PC-3 (cell line): ENCODE measurements at regions not wholly inside any gene's neighbourhood (a gene's known extent, or its start where the extent isn't known, plus 50 kb on each side); places are given as distances from the start of the nearest gene placed in this dataset.

Experiments
- EZH2 ChIP-seq: fragments of 300-600 bp; sonication (generic); IDR thresholded peaks from one replicate; pipeline ENCODE4 v1.6.1; 2017; ENCODE audit warnings: antibody characterized with exemption, mild to moderate bottlenecking, low read length; ENCODE audit not compliant: unreplicated experiment
- TF ChIP-seq, protein P1 (sequence below): fragments of 300-600 bp; sonication (generic); conservative IDR thresholded peaks from 2 replicates; pipeline ENCODE4 v1.5.1; 2017; ENCODE audit warnings: antibody characterized with exemption, low read depth, mild to moderate bottlenecking, low read length

- TF ChIP-seq, protein P1, sequence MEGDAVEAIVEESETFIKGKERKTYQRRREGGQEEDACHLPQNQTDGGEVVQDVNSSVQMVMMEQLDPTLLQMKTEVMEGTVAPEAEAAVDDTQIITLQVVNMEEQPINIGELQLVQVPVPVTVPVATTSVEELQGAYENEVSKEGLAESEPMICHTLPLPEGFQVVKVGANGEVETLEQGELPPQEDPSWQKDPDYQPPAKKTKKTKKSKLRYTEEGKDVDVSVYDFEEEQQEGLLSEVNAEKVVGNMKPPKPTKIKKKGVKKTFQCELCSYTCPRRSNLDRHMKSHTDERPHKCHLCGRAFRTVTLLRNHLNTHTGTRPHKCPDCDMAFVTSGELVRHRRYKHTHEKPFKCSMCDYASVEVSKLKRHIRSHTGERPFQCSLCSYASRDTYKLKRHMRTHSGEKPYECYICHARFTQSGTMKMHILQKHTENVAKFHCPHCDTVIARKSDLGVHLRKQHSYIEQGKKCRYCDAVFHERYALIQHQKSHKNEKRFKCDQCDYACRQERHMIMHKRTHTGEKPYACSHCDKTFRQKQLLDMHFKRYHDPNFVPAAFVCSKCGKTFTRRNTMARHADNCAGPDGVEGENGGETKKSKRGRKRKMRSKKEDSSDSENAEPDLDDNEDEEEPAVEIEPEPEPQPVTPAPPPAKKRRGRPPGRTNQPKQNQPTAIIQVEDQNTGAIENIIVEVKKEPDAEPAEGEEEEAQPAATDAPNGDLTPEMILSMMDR = no peak
- TF ChIP-seq EZH2 = no peak
These were observed 543.4 kb upstream of the MGAT4C start for GRCh38 chr12:86799616-86800015.
